Kidney epithelial cell (primary cell): ENCODE measurements at regions not wholly inside any gene's neighbourhood (a gene's known extent, or its start where the extent isn't known, plus 50 kb on each side); places are given as distances from the start of the nearest gene placed in this dataset.
A peak's percentile ranks its signal among the peaks of the same experiment; 100 is the strongest.
"Not testable (repeated sequence)": the region's sequence is repeated elsewhere in the genome, so short reads cannot be mapped to it uniquely, and the experiment has no call there.

Source experiments
- DNase-seq: peaks from one replicate; pipeline ENCODE4 v3.0.0-alpha.2; 2010; ENCODE audit warnings: low read depth
- H3K27me3 ChIP-seq: 2 replicates; pipeline ENCODE4 v1.6.0; 2011; ENCODE audit warnings: low read length; ENCODE audit not compliant: control insufficient read depth, insufficient read depth
- H3K36me3 ChIP-seq: 2 replicates; pipeline ENCODE4 v1.5.1; 2011; ENCODE audit warnings: low read length; ENCODE audit not compliant: control insufficient read depth, insufficient read depth
- H3K4me3 ChIP-seq: 2 replicates; pipeline ENCODE4 v1.5.1; 2011; ENCODE audit warnings: low read depth, mild to moderate bottlenecking, control low read depth, low read length
- CTCF ChIP-seq: IDR thresholded peaks from 2 replicates; pipeline ENCODE4 v1.5.1; 2011; ENCODE audit warnings: mild to moderate bottlenecking, moderate library complexity, low read length, control low read depth, inconsistent platforms; ENCODE audit not compliant: insufficient read depth, poor library complexity, severe bottlenecking

- no peak for DNase-seq
- TF ChIP-seq CTCF, result peak; percentile 49
These were observed 124.6 kb upstream of the KCNAB1 start for GRCh38 chr3:155995525-155996370.

GRCh38 chr3:155996882-155997281 lies 123.5 kb upstream of the KCNAB1 start:
- H3K36me3 ChIP-seq, result no peaks in the 10 kb centered on the region
- no peak for DNase-seq
- TF ChIP-seq CTCF, result no peak

More at GRCh38 chr3:155995525-155996370, 124.6 kb upstream of the KCNAB1 start:
- Histone ChIP-seq H3K4me3 (no peak overlapping the region), H3K36me3 (no peaks in the 10 kb centered on the region), H3K27me3 (no peaks in the 10 kb centered on the region)

GRCh38 chr3:155998173-155998572 lies 122.2 kb upstream of the KCNAB1 start:
- not testable (repeated sequence) for H3K27me3 ChIP-seq, H3K36me3 ChIP-seq, H3K4me3 ChIP-seq, DNase-seq

More at GRCh38 chr3:155996882-155997281, 123.5 kb upstream of the KCNAB1 start:
- H3K27me3 ChIP-seq, result no peaks in the 10 kb centered on the region
- no peak overlapping the region for H3K4me3 ChIP-seq

GRCh38 chr3:156005736-156006135 lies 114.6 kb upstream of the KCNAB1 start:
- no peak for DNase-seq
- no peaks in the 10 kb centered on the region for H3K36me3 ChIP-seq
- H3K4me3 ChIP-seq, result no peak overlapping the region
- no peak for TF ChIP-seq CTCF
- no peaks in the 10 kb centered on the region for H3K27me3 ChIP-seq

GRCh38 chr3:156010829-156011228 lies 109.5 kb upstream of the KCNAB1 start:
- no peak for DNase-seq
- H3K27me3 ChIP-seq, result no peaks in the 10 kb centered on the region

GRCh38 chr3:156014489-156014888 lies 105.9 kb upstream of the KCNAB1 start:
- H3K4me3 ChIP-seq, result no peak overlapping the region
- H3K27me3 ChIP-seq, result no peaks in the 10 kb centered on the region
- TF ChIP-seq CTCF, result no peak
- DNase-seq, result no peak
- H3K36me3 ChIP-seq, result no peaks in the 10 kb centered on the region

More at GRCh38 chr3:156010829-156011228, 109.5 kb upstream of the KCNAB1 start:
- Histone ChIP-seq H3K36me3 (no peaks in the 10 kb centered on the region), H3K4me3 (no peak overlapping the region)
- peak; percentile 40 for TF ChIP-seq CTCF
